ENCODE measurements at regions not wholly inside any gene's neighbourhood (a gene's known extent, or its start where the extent isn't known, plus 50 kb on each side); places are given as distances from the start of the nearest gene placed in this dataset.

DNA sequence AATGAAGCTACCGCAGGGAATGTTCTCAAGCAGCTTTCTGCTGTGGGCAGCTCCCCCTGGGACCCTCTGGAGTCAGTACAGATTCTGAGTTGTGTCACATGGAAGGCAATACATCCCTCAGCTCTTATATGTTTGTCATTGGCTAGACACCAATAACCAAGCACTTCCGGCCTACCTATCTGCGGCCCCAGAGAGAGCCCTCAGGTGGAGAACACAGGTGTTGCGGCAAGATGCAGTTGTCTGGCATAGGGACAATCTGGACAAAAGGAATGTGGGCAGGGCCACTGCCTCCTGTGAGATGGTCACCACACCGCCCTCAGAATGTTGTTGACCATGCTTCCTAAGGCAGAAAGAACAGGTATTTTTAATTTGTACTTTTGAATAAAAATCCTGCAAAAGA lies 118.7 kb downstream of the BRMS1L start:
- Mint-ChIP-seq H3K27ac (no peak overlapping the region), H3K4me3 (no peak overlapping the region), H3K4me1 (peaks cover 4 to 8% (median 5%) of the 10 kb centered on the region in 4 donors), H3K9me3 (no peaks in the 10 kb centered on the region), H3K27me3 (peaks cover 0 to 2% of the 10 kb centered on the region in 2 donors), H3K36me3 (no peaks in the 10 kb centered on the region)
- Histone ChIP-seq H3K4me3 (ENCODE audit: low read length in 2 of 2) (no peak overlapping the region), H3K4me1 (ENCODE audit: insufficient read depth, low read length) (peaks cover 5% of the 10 kb centered on the region), H3K36me3 (ENCODE audit: insufficient read depth, low read length) (no peaks in the 10 kb centered on the region), H3K9me3 (ENCODE audit: control insufficient read depth in 1 of 2, low read length in 2 of 2) (no peaks in the 10 kb centered on the region), H3K27me3 (ENCODE audit: insufficient read depth, low read length) (no peaks in the 10 kb centered on the region), H3K27ac (ENCODE audit: low read depth, low read length) (no peak overlapping the region)
- DNase-seq: no peak
- POLR2A ChIA-PET (ENCODE audit: partially characterized antibody): no interaction called here
- intact Hi-C loops (cut with micrococcal nuclease): no loop called here
- CTCF ChIA-PET (ENCODE audit: partially characterized antibody): interaction anchor here (1.7 kb wide), 1 partner anchor 11 kb away, joined by 7 read pairs; no protein-coding TSS in a partner anchor

DNA sequence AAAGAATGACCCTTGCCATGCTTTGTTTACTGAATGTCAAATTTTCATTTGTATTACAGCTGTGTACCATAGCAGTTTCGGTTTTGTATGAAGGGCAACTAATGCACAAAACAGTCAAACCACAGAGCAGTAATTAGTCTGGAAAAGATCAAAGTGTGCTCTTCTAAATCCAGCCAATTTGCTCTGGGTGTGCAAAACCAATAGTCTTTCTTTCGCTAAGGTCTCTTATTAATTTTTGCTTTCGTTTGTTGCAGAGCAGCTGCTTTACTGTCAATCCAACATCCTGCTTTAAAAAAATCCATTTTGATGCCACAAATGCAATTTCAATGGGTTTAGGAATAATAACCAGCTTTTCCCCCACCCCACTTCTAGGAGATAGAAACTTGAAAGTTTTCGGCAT lies 114.2 kb downstream of the BRMS1L start:
- H3K4me1 Mint-ChIP-seq: peaks cover 3 to 8% (median 4%) of the 10 kb centered on the region in 4 donors
- no peaks in the 10 kb centered on the region for H3K27me3 Mint-ChIP-seq

DNA sequence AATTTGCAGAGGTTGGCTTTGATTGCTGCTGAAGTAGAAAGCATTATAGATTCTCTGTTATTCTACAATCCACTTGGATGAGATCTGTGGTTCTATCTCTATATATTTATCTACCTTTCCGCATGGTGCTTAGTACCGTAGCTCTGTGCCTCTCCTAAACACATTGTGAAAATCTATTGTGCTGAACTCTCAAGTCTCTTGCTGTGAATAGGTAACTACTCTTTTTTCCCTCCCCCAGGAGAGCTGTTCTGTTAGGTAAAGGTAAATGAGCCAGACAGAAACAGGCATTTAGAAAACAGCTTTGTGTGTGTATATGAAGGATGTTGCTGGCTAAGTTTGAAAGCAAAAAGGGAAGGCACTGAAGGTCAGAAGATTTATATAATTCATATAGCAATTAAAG lies 112.6 kb downstream of the BRMS1L start:
- H3K27ac ChIP-seq (ENCODE audit: low read depth, low read length): no peak overlapping the region
- no peak overlapping the region for H3K27ac Mint-ChIP-seq
- H3K27me3 ChIP-seq (ENCODE audit: insufficient read depth, low read length): no peaks in the 10 kb centered on the region
- no peaks in the 10 kb centered on the region for H3K36me3 Mint-ChIP-seq
- intact Hi-C loops (cut with micrococcal nuclease): no loop called here
- H3K36me3 ChIP-seq (ENCODE audit: insufficient read depth, low read length): no peaks in the 10 kb centered on the region
- no peak overlapping the region for H3K4me3 ChIP-seq (ENCODE audit: low read length in 2 of 2)
- H3K27me3 Mint-ChIP-seq: no peaks in the 10 kb centered on the region
- peaks cover 4 to 8% (median 6%) of the 10 kb centered on the region in 4 donors for H3K4me1 Mint-ChIP-seq
- no peak for DNase-seq
- peaks cover 9% of the 10 kb centered on the region for H3K4me1 ChIP-seq (ENCODE audit: insufficient read depth, low read length)
- ChIA-PET CTCF (ENCODE audit: partially characterized antibody) (no interaction called here), POLR2A (ENCODE audit: partially characterized antibody) (no interaction called here)
- no peaks in the 10 kb centered on the region for H3K9me3 Mint-ChIP-seq
- H3K4me3 Mint-ChIP-seq: no peak overlapping the region
- no peaks in the 10 kb centered on the region for H3K9me3 ChIP-seq (ENCODE audit: control insufficient read depth in 1 of 2, low read length in 2 of 2)

More for the DNA sequence above, 114.2 kb downstream of the BRMS1L start:
- H3K4me3 ChIP-seq (ENCODE audit: low read length in 2 of 2): peak overlapping the region in 1 of 2 donors; percentile 13
- H3K9me3 Mint-ChIP-seq: no peaks in the 10 kb centered on the region
- CTCF ChIA-PET (ENCODE audit: partially characterized antibody): no interaction called here
- POLR2A ChIA-PET (ENCODE audit: partially characterized antibody): no interaction called here
- no peaks in the 10 kb centered on the region for H3K36me3 ChIP-seq (ENCODE audit: insufficient read depth, low read length)
- no peaks in the 10 kb centered on the region for H3K9me3 ChIP-seq (ENCODE audit: control insufficient read depth in 1 of 2, low read length in 2 of 2)
- H3K4me3 Mint-ChIP-seq: peak overlapping the region; percentile 29 to 69 (median 41)
- H3K27ac ChIP-seq (ENCODE audit: low read depth, low read length): no peak overlapping the region
- H3K27ac Mint-ChIP-seq: peak overlapping the region in 5 of 7 donors; percentile 10 to 59 (median 42)
- DNase-seq: peak in 4 of 5 donors; percentile 4 to 9 (median 4)
- H3K27me3 ChIP-seq (ENCODE audit: insufficient read depth, low read length): no peaks in the 10 kb centered on the region
- H3K4me1 ChIP-seq (ENCODE audit: insufficient read depth, low read length): peaks cover 9% of the 10 kb centered on the region
- no peaks in the 10 kb centered on the region for H3K36me3 Mint-ChIP-seq
- intact Hi-C loops (cut with micrococcal nuclease): no loop called here

DNA sequence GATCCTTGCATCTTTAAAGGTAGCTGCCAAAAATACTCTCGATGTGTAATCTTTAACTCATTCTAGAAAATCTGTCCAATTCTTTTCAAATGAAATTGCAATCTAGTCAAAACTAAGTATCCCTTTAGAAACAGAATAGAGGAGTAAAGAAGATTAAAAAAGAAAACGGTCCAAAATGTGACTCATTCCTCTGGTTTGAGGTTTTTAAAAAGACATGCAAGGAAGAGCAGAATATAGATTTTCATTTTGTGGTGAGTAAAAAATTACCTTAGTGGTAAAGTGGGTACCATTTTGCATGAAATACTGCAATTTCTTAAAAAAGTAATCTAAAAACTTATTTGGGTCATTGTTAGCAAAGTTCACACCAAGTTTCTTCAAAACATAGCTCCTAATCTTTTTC lies 108.4 kb downstream of the BRMS1L start:
- ChIA-PET CTCF (ENCODE audit: partially characterized antibody) (interaction anchor here (1.0 kb wide), 1 partner anchor 51 kb away, joined by 4 read pairs; no protein-coding TSS in a partner anchor), POLR2A (ENCODE audit: partially characterized antibody) (no interaction called here)
- Mint-ChIP-seq H3K4me3 (peak overlapping the region in 1 of 8 donors; percentile 20), H3K27me3 (peaks cover 0 to under 1% of the 10 kb centered on the region in 2 donors), H3K9me3 (peaks cover 0 to 4% (median 0%) of the 10 kb centered on the region in 8 donors), H3K27ac (no peak overlapping the region), H3K4me1 (peaks cover 10 to 15% (median 14%) of the 10 kb centered on the region in 4 donors), H3K36me3 (no peaks in the 10 kb centered on the region)
- no peak overlapping the region for H3K4me3 ChIP-seq (ENCODE audit: low read length in 2 of 2)
- no peaks in the 10 kb centered on the region for H3K9me3 ChIP-seq (ENCODE audit: control insufficient read depth in 1 of 2, low read length in 2 of 2)
- H3K36me3 ChIP-seq (ENCODE audit: insufficient read depth, low read length): no peaks in the 10 kb centered on the region
- H3K4me1 ChIP-seq (ENCODE audit: insufficient read depth, low read length): peaks cover 17% of the 10 kb centered on the region
- intact Hi-C loops (cut with micrococcal nuclease): no loop called here
- no peak overlapping the region for H3K27ac ChIP-seq (ENCODE audit: low read depth, low read length)
- no peaks in the 10 kb centered on the region for H3K27me3 ChIP-seq (ENCODE audit: insufficient read depth, low read length)
- DNase-seq: no peak

DNA sequence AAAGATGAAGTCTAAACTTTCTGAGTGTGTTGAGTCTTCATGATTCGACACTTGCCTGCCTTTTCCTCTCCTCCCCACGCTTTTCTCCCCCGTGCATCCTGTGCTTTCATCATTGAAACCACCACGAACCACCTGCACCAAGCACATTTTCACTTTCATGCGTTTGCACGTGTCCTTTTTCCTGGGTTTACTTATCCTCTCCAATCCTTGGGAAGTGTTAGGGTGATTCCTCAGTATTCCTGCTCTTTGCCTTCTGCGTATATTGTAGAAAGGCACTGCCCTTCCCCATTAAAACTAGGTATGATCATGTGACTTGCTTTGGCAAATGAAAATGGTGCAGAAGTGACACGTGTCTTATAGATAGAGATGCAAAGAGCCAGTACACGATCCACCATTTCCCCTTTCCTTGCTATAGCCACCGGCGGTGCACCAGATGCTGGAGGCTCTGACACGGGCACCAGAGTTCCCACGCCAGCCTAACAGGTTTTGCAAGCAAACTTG lies 106.6 kb downstream of the BRMS1L start:
- CTCF ChIA-PET (ENCODE audit: partially characterized antibody): interaction anchor here (1.2 kb wide), 1 partner anchor 11 kb away, joined by 7 read pairs; no protein-coding TSS in a partner anchor
- peak overlapping the region; percentile 83 to 94 (median 88) for H3K4me3 Mint-ChIP-seq
- intact Hi-C loops (cut with micrococcal nuclease): loop anchor here (2.0 kb wide), 1 partner anchor 106 kb away; the partner anchor contains the start of gene BRMS1L
- Histone ChIP-seq H3K4me1 (ENCODE audit: insufficient read depth, low read length) (peaks cover 16% of the 10 kb centered on the region), H3K27ac (ENCODE audit: low read depth, low read length) (no peak overlapping the region), H3K27me3 (ENCODE audit: insufficient read depth, low read length) (no peaks in the 10 kb centered on the region), H3K36me3 (ENCODE audit: insufficient read depth, low read length) (no peaks in the 10 kb centered on the region), H3K4me3 (ENCODE audit: low read length in 2 of 2) (peak overlapping the region; percentile 45 to 48), H3K9me3 (ENCODE audit: control insufficient read depth in 1 of 2, low read length in 2 of 2) (no peaks in the 10 kb centered on the region)
- peak; percentile 34 to 52 (median 41) for DNase-seq
- POLR2A ChIA-PET (ENCODE audit: partially characterized antibody): interaction anchor here (1.2 kb wide), 1 partner anchor 107 kb away, joined by 3 read pairs; the partner anchor contains the start of gene BRMS1L
- H3K4me1 Mint-ChIP-seq: peaks cover 10 to 15% (median 14%) of the 10 kb centered on the region in 4 donors
- no peaks in the 10 kb centered on the region for H3K36me3 Mint-ChIP-seq
- H3K27ac Mint-ChIP-seq: peak overlapping the region; percentile 16 to 90 (median 79)
- H3K9me3 Mint-ChIP-seq: peaks cover 0 to 4% (median 0%) of the 10 kb centered on the region in 8 donors
- H3K27me3 Mint-ChIP-seq: peaks cover 0 to 2% of the 10 kb centered on the region in 2 donors

DNA sequence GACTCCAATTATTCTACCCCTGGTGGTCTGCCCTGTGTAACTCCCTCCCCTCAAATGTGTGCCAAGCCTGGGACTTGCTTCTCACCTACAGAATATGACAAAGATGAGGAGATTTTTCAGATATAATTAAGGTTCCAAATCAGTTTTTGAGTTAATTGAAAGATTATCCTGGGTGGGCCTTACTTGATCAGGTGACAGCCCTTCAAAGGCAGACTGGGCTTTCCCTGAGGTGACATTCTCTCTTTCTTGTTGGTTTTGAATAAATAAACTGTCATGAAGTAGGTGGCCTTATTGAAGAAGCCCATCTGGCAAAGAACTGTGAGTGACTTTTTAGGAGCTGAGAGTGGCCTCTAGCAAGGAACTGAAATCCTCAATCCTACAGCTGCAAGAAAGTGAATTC lies 106.0 kb downstream of the BRMS1L start:
- ChIA-PET POLR2A (ENCODE audit: partially characterized antibody) (interaction anchor here (1.2 kb wide), 1 partner anchor 106 kb away, joined by 3 read pairs; the partner anchor contains the start of gene BRMS1L), CTCF (ENCODE audit: partially characterized antibody) (no interaction called here)
- H3K27me3 Mint-ChIP-seq: peaks cover 0 to 2% of the 10 kb centered on the region in 2 donors
- H3K4me1 ChIP-seq (ENCODE audit: insufficient read depth, low read length): peaks cover 16% of the 10 kb centered on the region
- H3K27ac Mint-ChIP-seq: peak overlapping the region in 3 of 7 donors; percentile 8 to 79 (median 16)
- peak overlapping the region; percentile 83 to 94 (median 88) for H3K4me3 Mint-ChIP-seq
- intact Hi-C loops (cut with micrococcal nuclease): loop anchor here (2.0 kb wide), 1 partner anchor 105 kb away; the partner anchor contains the start of gene BRMS1L
- H3K27ac ChIP-seq (ENCODE audit: low read depth, low read length): no peak overlapping the region
- H3K36me3 Mint-ChIP-seq: no peaks in the 10 kb centered on the region
- H3K4me3 ChIP-seq (ENCODE audit: low read length in 2 of 2): peak overlapping the region in 1 of 2 donors; percentile 45
- no peaks in the 10 kb centered on the region for H3K36me3 ChIP-seq (ENCODE audit: insufficient read depth, low read length)
- DNase-seq: no peak
- no peaks in the 10 kb centered on the region for H3K27me3 ChIP-seq (ENCODE audit: insufficient read depth, low read length)
- H3K4me1 Mint-ChIP-seq: peaks cover 10 to 15% (median 14%) of the 10 kb centered on the region in 4 donors
- H3K9me3 Mint-ChIP-seq: peaks cover 0 to 4% (median 0%) of the 10 kb centered on the region in 8 donors
- no peaks in the 10 kb centered on the region for H3K9me3 ChIP-seq (ENCODE audit: control insufficient read depth in 1 of 2, low read length in 2 of 2)

DNA sequence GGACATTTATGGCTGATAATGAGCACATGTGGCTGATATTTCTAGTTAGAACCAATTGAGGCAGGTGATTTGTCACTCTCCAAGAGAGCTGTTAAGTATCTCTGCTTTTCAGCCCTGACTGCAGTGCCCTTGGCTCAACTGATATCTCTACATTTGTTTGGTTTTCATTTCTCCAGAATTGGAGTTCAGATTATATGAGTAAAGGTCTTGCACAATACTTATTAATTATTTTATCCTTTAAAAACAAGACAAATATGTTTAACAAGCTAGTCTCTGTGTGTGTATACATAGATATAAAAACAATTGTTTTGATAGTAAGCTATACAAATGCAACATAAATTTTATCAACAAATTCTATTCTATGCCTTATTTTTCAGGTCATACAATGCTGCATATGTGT lies 105.2 kb downstream of the BRMS1L start:
- no peak overlapping the region for H3K27ac ChIP-seq (ENCODE audit: low read depth, low read length)
- intact Hi-C loops (cut with micrococcal nuclease): no loop called here
- peaks cover 0 to 4% (median 0%) of the 10 kb centered on the region in 8 donors for H3K9me3 Mint-ChIP-seq
- H3K9me3 ChIP-seq (ENCODE audit: control insufficient read depth in 1 of 2, low read length in 2 of 2): no peaks in the 10 kb centered on the region
- H3K27me3 ChIP-seq (ENCODE audit: insufficient read depth, low read length): no peaks in the 10 kb centered on the region
- no peak overlapping the region for H3K4me3 ChIP-seq (ENCODE audit: low read length in 2 of 2)
- no peak overlapping the region for H3K4me3 Mint-ChIP-seq
- ChIA-PET POLR2A (ENCODE audit: partially characterized antibody) (no interaction called here), CTCF (ENCODE audit: partially characterized antibody) (no interaction called here)
- H3K4me1 ChIP-seq (ENCODE audit: insufficient read depth, low read length): peaks cover 16% of the 10 kb centered on the region
- H3K27me3 Mint-ChIP-seq: peaks cover 0 to 2% of the 10 kb centered on the region in 2 donors
- no peak for DNase-seq
- H3K36me3 Mint-ChIP-seq: no peaks in the 10 kb centered on the region
- peaks cover 10 to 15% (median 14%) of the 10 kb centered on the region in 4 donors for H3K4me1 Mint-ChIP-seq
- H3K27ac Mint-ChIP-seq: no peak overlapping the region
- H3K36me3 ChIP-seq (ENCODE audit: insufficient read depth, low read length): no peaks in the 10 kb centered on the region

All from CD4-positive, alpha-beta memory T cell (primary cell).